ENCODE measurements at regions not wholly inside any gene's neighbourhood (a gene's known extent, or its start where the extent isn't known, plus 50 kb on each side); places are given as distances from the start of the nearest gene placed in this dataset.

GRCh38 chr9:118029425-118029824 lies 325.2 kb downstream of the TLR4 start:
- no peaks in the 10 kb centered on the region for H3K36me3 ChIP-seq
- no peaks in the 10 kb centered on the region for H3K4me1 ChIP-seq
- intact Hi-C loops (cut with micrococcal nuclease): no loop called here
- H3K27ac ChIP-seq (replicated peaks): no peak overlapping the region
- H3K27me3 ChIP-seq (ENCODE audit: low read depth): no peaks in the 10 kb centered on the region
- DNase-seq: no peak
- no peak overlapping the region for H3K4me3 ChIP-seq
- H3K9me3 ChIP-seq (replicated peaks): peaks cover 11% of the 10 kb centered on the region
- no peak for TF ChIP-seq CTCF (IDR thresholded peaks at IDR 0.05; ENCODE audit: borderline replicate concordance)

- H3K36me3 ChIP-seq: no peaks in the 10 kb centered on the region
- no peak for DNase-seq
- H3K4me3 ChIP-seq: no peak overlapping the region
- no peaks in the 10 kb centered on the region for H3K4me1 ChIP-seq
- intact Hi-C loops (cut with micrococcal nuclease): no loop called here
- no peaks in the 10 kb centered on the region for H3K27me3 ChIP-seq (ENCODE audit: low read depth)
- no peak for TF ChIP-seq CTCF (IDR thresholded peaks at IDR 0.05; ENCODE audit: borderline replicate concordance)
- no peak overlapping the region for H3K27ac ChIP-seq (replicated peaks)
- H3K9me3 ChIP-seq (replicated peaks): no peaks in the 10 kb centered on the region
These were observed 330.5 kb downstream of the TLR4 start for GRCh38 chr9:118034701-118035100.

GRCh38 chr9:118038713-118039112 lies 334.5 kb downstream of the TLR4 start:
- Histone ChIP-seq H3K9me3 (replicated peaks) (no peaks in the 10 kb centered on the region), H3K27ac (replicated peaks) (no peak overlapping the region), H3K27me3 (ENCODE audit: low read depth) (no peaks in the 10 kb centered on the region), H3K4me1 (no peaks in the 10 kb centered on the region), H3K36me3 (no peaks in the 10 kb centered on the region), H3K4me3 (no peak overlapping the region)
- no peak for TF ChIP-seq CTCF (IDR thresholded peaks at IDR 0.05; ENCODE audit: borderline replicate concordance)
- no peak for DNase-seq
- intact Hi-C loops (cut with micrococcal nuclease): no loop called here

GRCh38 chr9:118058227-118058626 lies 354.0 kb downstream of the TLR4 start:
- H3K4me1 ChIP-seq: no peaks in the 10 kb centered on the region
- intact Hi-C loops (cut with micrococcal nuclease): no loop called here
- DNase-seq: no peak
- H3K36me3 ChIP-seq: no peaks in the 10 kb centered on the region
- no peaks in the 10 kb centered on the region for H3K27me3 ChIP-seq (ENCODE audit: low read depth)
- no peaks in the 10 kb centered on the region for H3K9me3 ChIP-seq (replicated peaks)
- TF ChIP-seq CTCF (IDR thresholded peaks at IDR 0.05; ENCODE audit: borderline replicate concordance): no peak
- H3K4me3 ChIP-seq: no peak overlapping the region
- H3K27ac ChIP-seq (replicated peaks): no peak overlapping the region

- Histone ChIP-seq H3K4me3 (no peak overlapping the region), H3K27me3 (ENCODE audit: low read depth) (no peaks in the 10 kb centered on the region), H3K27ac (replicated peaks) (no peak overlapping the region), H3K36me3 (no peaks in the 10 kb centered on the region), H3K4me1 (no peaks in the 10 kb centered on the region), H3K9me3 (replicated peaks) (no peaks in the 10 kb centered on the region)
- no peak for DNase-seq
- intact Hi-C loops (cut with micrococcal nuclease): no loop called here
- no peak for TF ChIP-seq CTCF (IDR thresholded peaks at IDR 0.05; ENCODE audit: borderline replicate concordance)
These were observed 355.5 kb downstream of the TLR4 start for GRCh38 chr9:118059484-118060278.

Data from left ventricle myocardium inferior (tissue), 1 donor.